Neural progenitor cell (in vitro differentiated cells): ENCODE measurements at regions not wholly inside any gene's neighbourhood (a gene's known extent, or its start where the extent isn't known, plus 50 kb on each side); places are given as distances from the start of the nearest gene placed in this dataset.

Experiments
- DNase-seq: peaks from one replicate; pipeline ENCODE4 v3.0.0-alpha.2; 2016; ENCODE audit warnings: low spot score
- H2AFZ ChIP-seq: fragments of 200-600 bp; sonication (generic); replicated peaks from 2 replicates; pipeline ENCODE4 v1.6.1; 2016; ENCODE audit warnings: antibody characterized with exemption
- H3F3A ChIP-seq: fragments of 200-600 bp; sonication (generic); 2 replicates; pipeline ENCODE4 v1.6.1; 2016; ENCODE audit warnings: antibody characterized with exemption, low read depth
- H3K27ac ChIP-seq: fragments of 200-600 bp; sonication (generic); 2 replicates; pipeline ENCODE4 v1.5.1; 2016; ENCODE audit warnings: mild to moderate bottlenecking
- H3K27me3 ChIP-seq: fragments of 200-600 bp; sonication (generic); 2 replicates; pipeline ENCODE4 v1.6.1; 2016; ENCODE audit warnings: mild to moderate bottlenecking, moderate library complexity
- H3K36me3 ChIP-seq: fragments of 200-600 bp; sonication (generic); 2 replicates; pipeline ENCODE4 v1.5.1; 2016
- H3K4me1 ChIP-seq: fragments of 200-600 bp; sonication (generic); 2 replicates; pipeline ENCODE4 v1.6.1; 2016; ENCODE audit warnings: mixed run types
- H3K4me2 ChIP-seq: fragments of 200-600 bp; sonication (generic); 2 replicates; pipeline ENCODE4 v1.6.1; 2016
- H3K4me3 ChIP-seq: fragments of 200-600 bp; sonication (generic); 2 replicates; pipeline ENCODE4 v1.5.1; 2016
- H3K79me2 ChIP-seq: fragments of 200-600 bp; sonication (generic); 2 replicates; pipeline ENCODE4 v1.6.1; 2016; ENCODE audit warnings: low read depth
- H3K9ac ChIP-seq: fragments of 200-600 bp; sonication (generic); 2 replicates; pipeline ENCODE4 v1.6.1; 2016
- H3K9me3 ChIP-seq: fragments of 200-600 bp; sonication (generic); 2 replicates; pipeline ENCODE4 v1.5.1; 2016; ENCODE audit warnings: low read depth
- H4K20me1 ChIP-seq: fragments of 200-600 bp; sonication (generic); 2 replicates; pipeline ENCODE4 v1.6.1; 2016; ENCODE audit warnings: low read depth
- H3K27ac Mint-ChIP-seq: 3 replicates; pipeline ENCODE4 v1.8.0; 2021; ENCODE audit warnings: mixed read lengths
- H3K27me3 Mint-ChIP-seq: 2 replicates; pipeline ENCODE4 v1.8.0; 2022; ENCODE audit warnings: low read depth, mild to moderate bottlenecking, inconsistent platforms, moderate library complexity, mixed read lengths; ENCODE audit not compliant: insufficient read depth
- H3K36me3 Mint-ChIP-seq: 3 replicates; pipeline ENCODE4 v1.8.0; 2021; ENCODE audit warnings: mixed read lengths
- H3K4me1 Mint-ChIP-seq: 3 replicates; pipeline ENCODE4 v1.8.0; 2021; ENCODE audit warnings: mixed read lengths
- H3K4me3 Mint-ChIP-seq: 3 replicates; pipeline ENCODE4 v1.8.0; 2021; ENCODE audit warnings: mild to moderate bottlenecking, moderate library complexity, mixed read lengths
- H3K9me3 Mint-ChIP-seq: 3 replicates; pipeline ENCODE4 v1.8.0; 2020; ENCODE audit warnings: mixed read lengths
- EZH2 ChIP-seq: fragments of 200-600 bp; sonication (generic); IDR thresholded peaks from 2 replicates; pipeline ENCODE4 v1.6.1; 2017; ENCODE audit warnings: antibody characterized with exemption, mild to moderate bottlenecking, moderate library complexity
- EZH2phosphoT487 ChIP-seq: fragments of 200-600 bp; sonication (generic); IDR thresholded peaks from 2 replicates; pipeline ENCODE4 v1.6.1; 2017; ENCODE audit warnings: antibody characterized with exemption
- TF ChIP-seq, protein P1 (sequence below): fragments of 200-600 bp; sonication (generic); IDR thresholded peaks from 2 replicates; pipeline ENCODE4 v1.5.1; 2017; ENCODE audit warnings: antibody characterized with exemption, mild to moderate bottlenecking

DNA sequence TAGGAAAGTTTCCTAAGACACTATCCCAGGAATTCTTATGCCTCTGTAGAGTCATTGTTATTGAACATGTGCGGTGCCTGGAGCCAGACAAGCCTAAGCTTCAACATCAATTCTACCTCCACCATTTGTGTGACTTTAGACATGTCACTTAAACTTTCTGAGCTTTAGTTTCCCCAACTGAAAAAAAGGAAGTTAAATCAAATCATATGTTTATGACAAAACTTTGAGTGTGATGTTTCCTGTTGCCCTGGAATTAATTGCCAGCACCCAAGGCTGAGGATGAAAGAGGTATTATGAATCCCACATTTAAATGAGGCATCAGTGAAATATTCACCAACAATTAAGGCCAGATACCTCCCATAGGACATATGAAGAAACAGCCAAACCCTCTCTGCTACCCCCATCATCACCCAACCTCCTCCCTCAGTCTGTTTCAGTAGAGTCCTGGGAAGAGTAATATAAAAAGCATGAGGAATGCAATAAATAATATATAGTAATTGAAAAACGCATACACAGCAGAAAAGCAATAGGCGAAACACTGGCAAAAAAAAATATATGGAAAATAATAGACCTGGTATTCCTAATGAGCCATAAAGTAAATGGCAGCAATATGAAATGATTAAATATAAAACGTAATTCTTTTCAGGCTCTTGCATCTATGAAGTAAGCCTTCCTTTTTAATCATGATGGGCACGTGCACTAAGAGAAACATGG, 182.0 kb upstream of the DCN start:
- no peaks in the 10 kb centered on the region for H3F3A ChIP-seq
- no peak overlapping the region for H2AFZ ChIP-seq
- no peaks in the 10 kb centered on the region for H3K36me3 ChIP-seq
- no peaks in the 10 kb centered on the region for H3K9me3 ChIP-seq
- DNase-seq, result no peak
- no peak overlapping the region for H3K27ac Mint-ChIP-seq
- no peak overlapping the region for H3K27ac ChIP-seq
- H3K9me3 Mint-ChIP-seq, result no peaks in the 10 kb centered on the region
- no peak overlapping the region for H3K4me3 ChIP-seq
- H4K20me1 ChIP-seq, result no peaks in the 10 kb centered on the region
- H3K27me3 Mint-ChIP-seq, result no peaks in the 10 kb centered on the region
- H3K4me1 Mint-ChIP-seq, result peaks cover under 1% of the 10 kb centered on the region
- no peaks in the 10 kb centered on the region for H3K36me3 Mint-ChIP-seq
- no peaks in the 10 kb centered on the region for H3K27me3 ChIP-seq
- no peaks in the 10 kb centered on the region for H3K4me1 ChIP-seq
- H3K79me2 ChIP-seq, result no peaks in the 10 kb centered on the region
- no peak overlapping the region for H3K4me3 Mint-ChIP-seq
- H3K4me2 ChIP-seq, result no peak overlapping the region
- no peak for TF ChIP-seq EZH2
- TF ChIP-seq, protein P1, sequence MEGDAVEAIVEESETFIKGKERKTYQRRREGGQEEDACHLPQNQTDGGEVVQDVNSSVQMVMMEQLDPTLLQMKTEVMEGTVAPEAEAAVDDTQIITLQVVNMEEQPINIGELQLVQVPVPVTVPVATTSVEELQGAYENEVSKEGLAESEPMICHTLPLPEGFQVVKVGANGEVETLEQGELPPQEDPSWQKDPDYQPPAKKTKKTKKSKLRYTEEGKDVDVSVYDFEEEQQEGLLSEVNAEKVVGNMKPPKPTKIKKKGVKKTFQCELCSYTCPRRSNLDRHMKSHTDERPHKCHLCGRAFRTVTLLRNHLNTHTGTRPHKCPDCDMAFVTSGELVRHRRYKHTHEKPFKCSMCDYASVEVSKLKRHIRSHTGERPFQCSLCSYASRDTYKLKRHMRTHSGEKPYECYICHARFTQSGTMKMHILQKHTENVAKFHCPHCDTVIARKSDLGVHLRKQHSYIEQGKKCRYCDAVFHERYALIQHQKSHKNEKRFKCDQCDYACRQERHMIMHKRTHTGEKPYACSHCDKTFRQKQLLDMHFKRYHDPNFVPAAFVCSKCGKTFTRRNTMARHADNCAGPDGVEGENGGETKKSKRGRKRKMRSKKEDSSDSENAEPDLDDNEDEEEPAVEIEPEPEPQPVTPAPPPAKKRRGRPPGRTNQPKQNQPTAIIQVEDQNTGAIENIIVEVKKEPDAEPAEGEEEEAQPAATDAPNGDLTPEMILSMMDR, result no peak
- TF ChIP-seq EZH2phosphoT487, result no peak
- H3K9ac ChIP-seq, result no peak overlapping the region

DNA sequence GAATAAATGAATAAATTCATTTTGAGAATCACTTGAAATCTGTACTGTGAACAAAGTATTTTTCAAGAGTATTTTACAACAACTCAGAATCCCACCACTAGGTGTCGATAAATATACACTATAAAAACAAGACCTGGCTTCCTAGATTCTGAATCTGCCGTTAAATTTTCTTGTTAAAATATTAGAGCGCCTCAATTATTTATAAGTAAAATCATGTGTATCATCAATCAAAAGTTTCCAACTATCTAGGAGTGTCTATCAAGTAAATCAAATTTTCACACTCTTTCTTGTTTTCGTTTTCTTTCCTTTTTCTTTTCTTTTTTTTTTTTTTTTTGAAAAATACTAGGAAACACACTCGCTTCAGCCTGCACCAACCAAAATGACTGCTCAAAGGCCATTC, 179.2 kb upstream of the DCN start:
- no peak overlapping the region for H3K27ac ChIP-seq

DNA sequence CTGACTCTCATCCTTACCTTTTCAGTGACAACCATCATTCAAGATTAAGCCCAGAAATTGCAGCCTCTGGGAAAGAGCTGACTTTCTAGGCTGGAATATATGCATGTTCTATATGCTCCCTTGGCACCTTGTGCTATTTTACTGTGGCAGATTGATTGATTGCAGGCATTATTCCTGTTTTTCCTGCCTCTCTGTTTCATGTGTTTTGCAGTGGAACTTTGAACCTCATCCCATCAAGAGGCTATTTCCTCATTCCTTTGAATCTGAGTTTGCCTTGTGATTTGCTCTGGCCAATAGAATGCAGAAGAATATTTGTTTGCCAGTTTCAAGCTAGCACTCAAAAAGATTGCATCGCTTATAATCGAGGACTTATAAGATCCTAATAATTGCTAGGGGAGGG, 174.8 kb upstream of the DCN start:
- Histone ChIP-seq H3K9ac (no peak overlapping the region), H4K20me1 (no peaks in the 10 kb centered on the region), H3K9me3 (no peaks in the 10 kb centered on the region), H3K4me3 (no peak overlapping the region), H3K4me2 (no peak overlapping the region), H2AFZ (no peak overlapping the region), H3K27me3 (no peaks in the 10 kb centered on the region), H3F3A (no peaks in the 10 kb centered on the region), H3K36me3 (no peaks in the 10 kb centered on the region), H3K4me1 (no peaks in the 10 kb centered on the region), H3K27ac (no peak overlapping the region), H3K79me2 (no peaks in the 10 kb centered on the region)
- no peak for DNase-seq
- Mint-ChIP-seq H3K4me1 (no peaks in the 10 kb centered on the region), H3K9me3 (no peaks in the 10 kb centered on the region), H3K27ac (no peak overlapping the region), H3K36me3 (no peaks in the 10 kb centered on the region), H3K4me3 (no peak overlapping the region), H3K27me3 (no peaks in the 10 kb centered on the region)
- TF ChIP-seq EZH2 (no peak), EZH2phosphoT487 (no peak)
- TF ChIP-seq, protein P1, result no peak

More for the DNA sequence above, 179.2 kb upstream of the DCN start:
- no peaks in the 10 kb centered on the region for H3K79me2 ChIP-seq
- no peaks in the 10 kb centered on the region for H3K36me3 ChIP-seq
- H3K9me3 ChIP-seq, result no peaks in the 10 kb centered on the region
- Mint-ChIP-seq H3K4me1 (no peaks in the 10 kb centered on the region), H3K36me3 (no peaks in the 10 kb centered on the region), H3K27ac (no peak overlapping the region), H3K27me3 (no peaks in the 10 kb centered on the region), H3K4me3 (no peak overlapping the region), H3K9me3 (no peaks in the 10 kb centered on the region)
- no peak overlapping the region for H3K9ac ChIP-seq
- no peaks in the 10 kb centered on the region for H4K20me1 ChIP-seq
- H3K27me3 ChIP-seq, result no peaks in the 10 kb centered on the region
- H2AFZ ChIP-seq, result no peak overlapping the region
- no peaks in the 10 kb centered on the region for H3K4me1 ChIP-seq
- peak; percentile 59 for DNase-seq
- H3K4me2 ChIP-seq, result no peak overlapping the region
- TF ChIP-seq EZH2phosphoT487, result no peak
- TF ChIP-seq, protein P1, result peak; percentile 73
- H3K4me3 ChIP-seq, result no peak overlapping the region
- no peaks in the 10 kb centered on the region for H3F3A ChIP-seq
